K562 (cell line): ENCODE measurements at regions not wholly inside any gene's neighbourhood (a gene's known extent, or its start where the extent isn't known, plus 50 kb on each side); places are given as distances from the start of the nearest gene placed in this dataset.

Experiments used
- BRD4 ChIP-seq: fragments of 200-600 bp; sonication (generic); IDR thresholded peaks from 2 replicates; pipeline ENCODE4 v1.6.1; 2017; ENCODE audit warnings: inconsistent platforms
- GTF2F1 ChIP-seq: IDR thresholded peaks from 2 replicates; pipeline ENCODE4 v1.6.1; 2011; ENCODE audit warnings: low read depth, low read length, improper control_type of control experiment
- KLF6 ChIP-seq: fragments of 250-450 bp; sonication (Bioruptor Pico); IDR thresholded peaks from 2 replicates; pipeline ENCODE4 v1.4.0; 2020; ENCODE audit warnings: mild to moderate bottlenecking, moderate library complexity, borderline replicate concordance
- LARP7 ChIP-seq: fragments of 450-650 bp; IDR thresholded peaks from 2 replicates; pipeline ENCODE4 v1.6.1; 2016
- MYNN ChIP-seq, 2 experiments: sonication (generic); formaldehyde crosslinking in 1 of 2; IDR thresholded peaks; 2 replicates each; pipeline versions ENCODE4 v1.5.0 to v1.6.1; 2016 to 2020; ENCODE audit warnings: antibody characterized with exemption in 1 of 2, missing genetic modification reagents in 1 of 2
- PCBP2 ChIP-seq: fragments of 200-400 bp; formaldehyde crosslinking; IDR thresholded peaks from 2 replicates; pipeline ENCODE4 v1.6.1; 2018; ENCODE audit warnings: low read length, low read depth, mild to moderate bottlenecking, moderate library complexity; ENCODE audit not compliant: poor library complexity, severe bottlenecking
- PHB ChIP-seq: fragments of 250-450 bp; sonication (Bioruptor Pico); IDR thresholded peaks from 2 replicates; pipeline ENCODE4 v1.5.0; 2021
- POLR2A ChIP-seq: fragments of 450-650 bp; conservative IDR thresholded peaks from 2 replicates; pipeline ENCODE4 v1.6.1; 2016
- SAP30 ChIP-seq: fragments of 200-600 bp; sonication (generic); IDR thresholded peaks from 2 replicates; pipeline ENCODE4 v1.6.1; 2012; ENCODE audit warnings: borderline replicate concordance, low read depth, mild to moderate bottlenecking, moderate library complexity, low read length, control low read depth, inconsistent platforms; ENCODE audit not compliant: insufficient read depth, poor library complexity, severe bottlenecking
- SLC30A9 ChIP-seq: fragments of 250-450 bp; sonication (Bioruptor Pico); IDR thresholded peaks from 2 replicates; pipeline ENCODE4 v1.8.0; 2022; ENCODE audit warnings: mild to moderate bottlenecking, moderate library complexity
- TCF3 ChIP-seq: sonication (generic); formaldehyde crosslinking; IDR thresholded peaks from 2 replicates; pipeline ENCODE4 v1.4.0; 2020; ENCODE audit warnings: mild to moderate bottlenecking, missing genetic modification reagents
- TCFL5 ChIP-seq: fragments of 250-450 bp; sonication (Bioruptor Pico); conservative IDR thresholded peaks from 2 replicates; pipeline ENCODE4 v1.6.1; 2021; ENCODE audit warnings: mild to moderate bottlenecking, moderate library complexity, matching md5 sums
- ZFP1 ChIP-seq: fragments of 450-650 bp; formaldehyde crosslinking; IDR thresholded peaks from 2 replicates; pipeline ENCODE4 v1.4.0; 2020; ENCODE audit warnings: mild to moderate bottlenecking, mixed read lengths
- ZMIZ1 ChIP-seq, 2 experiments: fragments of 150-350 bp in 1 of 2; IDR thresholded peaks; 2 replicates each; pipeline ENCODE4 v1.6.1; 2012 to 2016; ENCODE audit warnings: low read depth in 2 of 2, low read length in 2 of 2, mild to moderate bottlenecking in 1 of 2, moderate library complexity in 1 of 2
- ZNF407 ChIP-seq: fragments of 450-650 bp; IDR thresholded peaks from 2 replicates; pipeline ENCODE4 v1.6.1; 2016; ENCODE audit warnings: low read depth
- ZNF512 ChIP-seq: IDR thresholded peaks from 2 replicates; pipeline ENCODE4 v1.6.1; 2016; ENCODE audit warnings: missing genetic modification characterization, missing compliant biosample characterization

- no peak for TF ChIP-seq ZNF407
- TF ChIP-seq POLR2A: no peak
- peak; percentile 81 for TF ChIP-seq LARP7
- TF ChIP-seq BRD4: no peak
- no peak for TF ChIP-seq PCBP2
- no peak for TF ChIP-seq KLF6 (CRISPR knock-in tag)
- TF ChIP-seq PHB (CRISPR knock-in tag): no peak
- TF ChIP-seq SLC30A9: no peak
- TF ChIP-seq GTF2F1: no peak
- no peak for TF ChIP-seq ZMIZ1 (IDR thresholded peaks at IDR 0.05; ENCODE audit: low read depth in 2 of 2, low read length in 2 of 2)
- TF ChIP-seq TCF3: no peak
- no peak for TF ChIP-seq TCFL5 (CRISPR knock-in tag)
- TF ChIP-seq MYNN (IDR thresholded peaks at IDR 0.05): no peak
- TF ChIP-seq MYNN (CRISPR knock-in tag; IDR thresholded peaks at IDR 0.05): no peak
- no peak for TF ChIP-seq SAP30
- TF ChIP-seq ZNF512 (tag): peak; percentile 61
- TF ChIP-seq ZFP1 (CRISPR knock-in tag): no peak
Observed at GRCh38 chr21:38075833-38076587, 159.8 kb upstream of the KCNJ6 start (continued).
